HL-60 (cell line): ENCODE measurements at regions not wholly inside any gene's neighbourhood (a gene's known extent, or its start where the extent isn't known, plus 50 kb on each side); places are given as distances from the start of the nearest gene placed in this dataset.

Experiments
- DNase-seq, 2 experiments: peaks; one replicate each; pipeline ENCODE4 v3.0.0-alpha.2; 2010 to 2020; ENCODE audit warnings: low read depth in 1 of 2, low spot score in 1 of 2
- H3K27ac ChIP-seq: fragments of 250-450 bp; sonication (Bioruptor Pico); replicated peaks from 2 replicates; pipeline ENCODE4 v1.5.1; 2020; ENCODE audit warnings: mild to moderate bottlenecking, moderate library complexity
- H3K27me3 ChIP-seq: fragments of 250-450 bp; sonication (Bioruptor Pico); 2 replicates; pipeline ENCODE4 v1.5.1; 2021; ENCODE audit warnings: mild to moderate bottlenecking, moderate library complexity; ENCODE audit not compliant: insufficient read depth, poor library complexity, severe bottlenecking
- H3K4me3 ChIP-seq: replicated peaks from 2 replicates; pipeline ENCODE4 v1.5.1; 2011; ENCODE audit warnings: mild to moderate bottlenecking, control low read depth, low read length; ENCODE audit not compliant: insufficient read depth
- CTCF ChIP-seq: IDR thresholded peaks from one replicate; pipeline ENCODE4 v1.5.1; 2011; ENCODE audit warnings: low read length, control low read depth, inconsistent platforms; ENCODE audit not compliant: insufficient read depth
- GABPA ChIP-seq: IDR thresholded peaks from 2 replicates; pipeline ENCODE4 v1.6.1; 2012; ENCODE audit warnings: low read depth
- POLR2AphosphoS5 ChIP-seq: IDR thresholded peaks from 2 replicates; pipeline ENCODE4 v1.6.1; 2012; ENCODE audit warnings: low read depth
- SPI1 ChIP-seq: IDR thresholded peaks from 2 replicates; pipeline ENCODE4 v1.6.1; 2012; ENCODE audit warnings: low read depth, mild to moderate bottlenecking, borderline replicate concordance
- TF ChIP-seq, protein P1 (sequence below): IDR thresholded peaks from 2 replicates; pipeline ENCODE4 v1.6.1; 2012; ENCODE audit warnings: low read depth; ENCODE audit not compliant: insufficient replicate concordance

- TF ChIP-seq, protein P1, sequence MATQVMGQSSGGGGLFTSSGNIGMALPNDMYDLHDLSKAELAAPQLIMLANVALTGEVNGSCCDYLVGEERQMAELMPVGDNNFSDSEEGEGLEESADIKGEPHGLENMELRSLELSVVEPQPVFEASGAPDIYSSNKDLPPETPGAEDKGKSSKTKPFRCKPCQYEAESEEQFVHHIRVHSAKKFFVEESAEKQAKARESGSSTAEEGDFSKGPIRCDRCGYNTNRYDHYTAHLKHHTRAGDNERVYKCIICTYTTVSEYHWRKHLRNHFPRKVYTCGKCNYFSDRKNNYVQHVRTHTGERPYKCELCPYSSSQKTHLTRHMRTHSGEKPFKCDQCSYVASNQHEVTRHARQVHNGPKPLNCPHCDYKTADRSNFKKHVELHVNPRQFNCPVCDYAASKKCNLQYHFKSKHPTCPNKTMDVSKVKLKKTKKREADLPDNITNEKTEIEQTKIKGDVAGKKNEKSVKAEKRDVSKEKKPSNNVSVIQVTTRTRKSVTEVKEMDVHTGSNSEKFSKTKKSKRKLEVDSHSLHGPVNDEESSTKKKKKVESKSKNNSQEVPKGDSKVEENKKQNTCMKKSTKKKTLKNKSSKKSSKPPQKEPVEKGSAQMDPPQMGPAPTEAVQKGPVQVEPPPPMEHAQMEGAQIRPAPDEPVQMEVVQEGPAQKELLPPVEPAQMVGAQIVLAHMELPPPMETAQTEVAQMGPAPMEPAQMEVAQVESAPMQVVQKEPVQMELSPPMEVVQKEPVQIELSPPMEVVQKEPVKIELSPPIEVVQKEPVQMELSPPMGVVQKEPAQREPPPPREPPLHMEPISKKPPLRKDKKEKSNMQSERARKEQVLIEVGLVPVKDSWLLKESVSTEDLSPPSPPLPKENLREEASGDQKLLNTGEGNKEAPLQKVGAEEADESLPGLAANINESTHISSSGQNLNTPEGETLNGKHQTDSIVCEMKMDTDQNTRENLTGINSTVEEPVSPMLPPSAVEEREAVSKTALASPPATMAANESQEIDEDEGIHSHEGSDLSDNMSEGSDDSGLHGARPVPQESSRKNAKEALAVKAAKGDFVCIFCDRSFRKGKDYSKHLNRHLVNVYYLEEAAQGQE: no peak
- no peak for TF ChIP-seq POLR2AphosphoS5
- TF ChIP-seq SPI1: no peak
- TF ChIP-seq GABPA: no peak
- TF ChIP-seq CTCF: no peak
- H3K4me3 ChIP-seq: no peak overlapping the region
- no peak overlapping the region for H3K27ac ChIP-seq
- no peaks in the 10 kb centered on the region for H3K27me3 ChIP-seq
- no peak for DNase-seq
These were observed 158.6 kb upstream of the CNTN5 start for GRCh38 chr11:98862169-98862568.

GRCh38 chr11:98871690-98872089 is 149.1 kb upstream of the CNTN5 start:
- Histone ChIP-seq H3K27me3 (no peaks in the 10 kb centered on the region), H3K4me3 (no peak overlapping the region), H3K27ac (no peak overlapping the region)
- DNase-seq: no peak
- no peak for TF ChIP-seq SPI1
- TF ChIP-seq GABPA: no peak
- TF ChIP-seq CTCF: no peak
- no peak for TF ChIP-seq POLR2AphosphoS5
- TF ChIP-seq, protein P1: no peak

GRCh38 chr11:98874050-98874449 is 146.7 kb upstream of the CNTN5 start:
- DNase-seq: no peak
- TF ChIP-seq GABPA (no peak), SPI1 (no peak), CTCF (no peak), POLR2AphosphoS5 (no peak)
- TF ChIP-seq, protein P1: no peak
- H3K27me3 ChIP-seq: no peaks in the 10 kb centered on the region
- H3K27ac ChIP-seq: no peak overlapping the region
- no peak overlapping the region for H3K4me3 ChIP-seq
